ENCODE measurements at regions not wholly inside any gene's neighbourhood (a gene's known extent, or its start where the extent isn't known, plus 50 kb on each side); places are given as distances from the start of the nearest gene placed in this dataset.

DNA sequence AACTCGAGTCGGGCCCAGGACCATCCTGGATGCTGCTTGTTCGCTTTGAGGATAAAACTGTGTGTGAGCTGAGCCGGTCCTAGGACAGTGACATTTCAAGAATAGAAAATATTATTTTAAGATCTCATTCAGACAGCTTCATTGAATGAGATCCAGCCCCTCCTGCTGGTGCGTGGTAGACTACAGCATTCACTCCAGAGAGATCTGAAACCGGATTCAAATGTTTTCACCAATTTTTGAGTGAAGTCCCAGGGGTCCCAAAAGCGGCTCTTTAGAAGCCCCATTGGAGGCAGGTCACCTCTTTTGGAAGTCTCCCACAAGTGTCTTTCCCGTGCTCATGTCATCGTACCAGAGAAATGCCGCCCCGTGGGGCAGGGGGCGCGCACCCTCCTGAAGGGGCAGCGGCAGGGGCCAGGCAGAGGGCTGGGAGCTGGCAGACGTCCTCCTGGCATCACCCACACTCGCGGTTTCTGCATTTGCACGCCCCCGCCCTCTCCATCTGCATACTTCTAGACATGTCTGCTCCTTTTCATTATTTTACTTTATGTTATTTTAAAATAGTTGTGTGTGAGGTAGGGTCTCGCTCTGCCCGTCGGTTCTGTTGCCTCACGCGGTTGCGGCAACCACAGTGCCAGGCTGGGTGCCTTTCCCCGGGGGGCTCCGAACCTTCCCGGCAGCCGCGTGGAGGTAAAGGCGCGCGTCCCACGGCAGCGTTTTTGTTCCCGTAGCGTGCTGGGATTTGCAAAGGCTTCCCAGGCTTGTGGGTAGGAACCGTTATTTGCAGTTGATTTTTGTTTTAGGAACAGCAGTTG, 52.3 kb upstream of the DPYSL4 start:
- Histone ChIP-seq H3K4me3 (no peak overlapping the region), H3K4me2 (ENCODE audit: control insufficient read depth, insufficient read depth) (no peak overlapping the region), H3K27me3 (replicated peaks in 1 of 2; ENCODE audit: control insufficient read depth in 2 of 2, insufficient read depth in 2 of 2, low read length in 1 of 2) (no peaks in the 10 kb centered on the region), H3K9ac (ENCODE audit: control insufficient read depth, insufficient read depth, low read length) (no peak overlapping the region), H3K9me3 (replicated peaks; ENCODE audit: control insufficient read depth, insufficient read depth, low read length) (no peaks in the 10 kb centered on the region), H4K20me1 (ENCODE audit: control insufficient read depth, insufficient read depth) (no peaks in the 10 kb centered on the region), H3K79me2 (ENCODE audit: control insufficient read depth, insufficient read depth, low read length) (no peaks in the 10 kb centered on the region), H3K36me3 (ENCODE audit: control insufficient read depth in 2 of 2, insufficient read depth in 2 of 2, low read length in 1 of 2) (no peaks in the 10 kb centered on the region), H3K27ac (ENCODE audit: control insufficient read depth, insufficient read depth) (no peak overlapping the region), H3K4me1 (ENCODE audit: control insufficient read depth, insufficient read depth, low read length) (no peaks in the 10 kb centered on the region), H2AFZ (ENCODE audit: control insufficient read depth, low read depth, low read length) (no peak overlapping the region)
- in situ Hi-C loops (cut with MboI) (no loop called here), intact Hi-C loops (cut with micrococcal nuclease; ENCODE audit: unreplicated experiment) (no loop called here)
- RAD21 ChIA-PET (ENCODE audit: unreplicated experiment) = no interaction called here
- CTCF ChIA-PET = no interaction called here
- SMC1A ChIA-PET (ENCODE audit: uncharacterized antibody, unreplicated experiment) = no interaction called here
- 56% methylated on average over 38 of the region's 38 CpGs for WGBS (ENCODE audit: insufficient coverage, insufficient replicate concordance, low lambda C conversion rate, missing lambda C conversion rate)
- DNase-seq (ENCODE audit: low read depth, low spot score) = no peak
- BruUV-seq (replicated peaks) = no TSS peak
- TF ChIP-seq, protein P1, sequence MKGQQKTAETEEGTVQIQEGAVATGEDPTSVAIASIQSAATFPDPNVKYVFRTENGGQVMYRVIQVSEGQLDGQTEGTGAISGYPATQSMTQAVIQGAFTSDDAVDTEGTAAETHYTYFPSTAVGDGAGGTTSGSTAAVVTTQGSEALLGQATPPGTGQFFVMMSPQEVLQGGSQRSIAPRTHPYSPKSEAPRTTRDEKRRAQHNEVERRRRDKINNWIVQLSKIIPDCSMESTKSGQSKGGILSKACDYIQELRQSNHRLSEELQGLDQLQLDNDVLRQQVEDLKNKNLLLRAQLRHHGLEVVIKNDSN (IDR thresholded peaks at IDR 0.05; ENCODE audit: borderline replicate concordance, extremely low read length, insufficient read depth, low read depth, low read length) = no peak
- TF ChIP-seq RAD51 (IDR thresholded peaks at IDR 0.05) = no peak
- no peak for TF ChIP-seq MEF2B (IDR thresholded peaks at IDR 0.05; ENCODE audit: partially characterized antibody, poor library complexity, severe bottlenecking)
- TF ChIP-seq, protein P2, sequence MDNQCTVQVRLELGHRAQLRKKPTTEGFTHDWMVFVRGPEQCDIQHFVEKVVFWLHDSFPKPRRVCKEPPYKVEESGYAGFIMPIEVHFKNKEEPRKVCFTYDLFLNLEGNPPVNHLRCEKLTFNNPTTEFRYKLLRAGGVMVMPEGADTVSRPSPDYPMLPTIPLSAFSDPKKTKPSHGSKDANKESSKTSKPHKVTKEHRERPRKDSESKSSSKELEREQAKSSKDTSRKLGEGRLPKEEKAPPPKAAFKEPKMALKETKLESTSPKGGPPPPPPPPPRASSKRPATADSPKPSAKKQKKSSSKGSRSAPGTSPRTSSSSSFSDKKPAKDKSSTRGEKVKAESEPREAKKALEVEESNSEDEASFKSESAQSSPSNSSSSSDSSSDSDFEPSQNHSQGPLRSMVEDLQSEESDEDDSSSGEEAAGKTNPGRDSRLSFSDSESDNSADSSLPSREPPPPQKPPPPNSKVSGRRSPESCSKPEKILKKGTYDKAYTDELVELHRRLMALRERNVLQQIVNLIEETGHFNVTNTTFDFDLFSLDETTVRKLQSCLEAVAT (IDR thresholded peaks at IDR 0.05) = no peak
- TF ChIP-seq, protein P3, sequence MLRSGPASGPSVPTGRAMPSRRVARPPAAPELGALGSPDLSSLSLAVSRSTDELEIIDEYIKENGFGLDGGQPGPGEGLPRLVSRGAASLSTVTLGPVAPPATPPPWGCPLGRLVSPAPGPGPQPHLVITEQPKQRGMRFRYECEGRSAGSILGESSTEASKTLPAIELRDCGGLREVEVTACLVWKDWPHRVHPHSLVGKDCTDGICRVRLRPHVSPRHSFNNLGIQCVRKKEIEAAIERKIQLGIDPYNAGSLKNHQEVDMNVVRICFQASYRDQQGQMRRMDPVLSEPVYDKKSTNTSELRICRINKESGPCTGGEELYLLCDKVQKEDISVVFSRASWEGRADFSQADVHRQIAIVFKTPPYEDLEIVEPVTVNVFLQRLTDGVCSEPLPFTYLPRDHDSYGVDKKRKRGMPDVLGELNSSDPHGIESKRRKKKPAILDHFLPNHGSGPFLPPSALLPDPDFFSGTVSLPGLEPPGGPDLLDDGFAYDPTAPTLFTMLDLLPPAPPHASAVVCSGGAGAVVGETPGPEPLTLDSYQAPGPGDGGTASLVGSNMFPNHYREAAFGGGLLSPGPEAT (IDR thresholded peaks at IDR 0.05; ENCODE audit: low read depth) = no peak
- ATAC-seq = no peak
- FAIRE-seq = no peak
- POLR2A ChIA-PET = no interaction called here

Measured in GM12878 (cell line).